Gastrocnemius medialis (tissue), 4 donors: ENCODE measurements at regions not wholly inside any gene's neighbourhood (a gene's known extent, or its start where the extent isn't known, plus 50 kb on each side); places are given as distances from the start of the nearest gene placed in this dataset.
"Not testable (repeated sequence)": the region's sequence is repeated elsewhere in the genome, so short reads cannot be mapped to it uniquely, and the experiment has no call there.

Experiments used
- ATAC-seq, 2 donors: fragments of 150-250 bp; one replicate each; pipeline ENCODE4 v1.9.1; 2016
- DNase-seq, 2 donors: peaks; one replicate each; pipeline ENCODE4 v3.0.0-alpha.2; 2019
- H3K27ac ChIP-seq, 4 donors: fragments of 200-600 bp; sonication (generic); 1 replicate in 1 of 4; 2 replicates in 3 of 4; pipeline ENCODE4 v1.5.1; 2016 to 2018; ENCODE audit warnings: mild to moderate bottlenecking in 2 of 4, moderate library complexity in 1 of 4
- H3K27me3 ChIP-seq, 3 donors: fragments of 200-600 bp; sonication (generic) in 2 of 3; 1 replicate in 1 of 3; 2 replicates in 2 of 3; pipeline versions ENCODE4 v1.5.1 to v1.6.0; 2016 to 2019; ENCODE audit warnings: mild to moderate bottlenecking in 1 of 3, moderate library complexity in 1 of 3
- H3K36me3 ChIP-seq, 2 donors: fragments of 200-600 bp; sonication (generic) in 1 of 2; one replicate each; pipeline ENCODE4 v1.5.1; 2017 to 2018
- H3K4me1 ChIP-seq, 2 donors: fragments of 200-600 bp; sonication (generic) in 1 of 2; one replicate each; pipeline ENCODE4 v1.5.1; 2016 to 2017; ENCODE audit warnings: mild to moderate bottlenecking in 2 of 2
- H3K4me3 ChIP-seq, 4 donors: fragments of 200-600 bp; sonication (generic) in 3 of 4; 1 replicate in 1 of 4; 2 replicates in 3 of 4; pipeline ENCODE4 v1.5.1; 2016 to 2019; ENCODE audit warnings: mild to moderate bottlenecking in 2 of 4
- H3K9me3 ChIP-seq, 3 donors: fragments of 200-600 bp; sonication (generic) in 2 of 3; 1 replicate in 1 of 3; 2 replicates in 2 of 3; pipeline ENCODE4 v1.5.1; 2016 to 2019
- POLR2A ChIP-seq, 2 donors: fragments of 450-650 bp; IDR thresholded peaks; one replicate each; pipeline ENCODE4 v1.6.1; 2017; ENCODE audit warnings: antibody characterized with exemption in 2 of 2, mild to moderate bottlenecking in 2 of 2, moderate library complexity in 2 of 2
- in situ Hi-C, 4 donors: fragments of 200-750 bp; cut with MboI; loops; one replicate each; pipeline versions ENCODE4 v1.15.0 to v1.8.0; 2017; ENCODE audit warnings: low sequenced_read_pairs in 4 of 4
- intact Hi-C: fragments of 100-400 bp; cut with DNase I; formaldehyde crosslinking; loops from one replicate; pipeline ENCODE4 v1.15.1; 2023; ENCODE audit warnings: low total_unique reads
- TF ChIP-seq, protein P1 (sequence below), 5 experiments: fragments of 450-650 bp in 3 of 5; fragments of 200-600 bp in 2 of 5; sonication (generic) in 2 of 5; IDR thresholded peaks in 4 of 5; conservative IDR thresholded peaks in 1 of 5; 1 replicate in 4 of 5; 2 replicates in 1 of 5; pipeline ENCODE4 v1.5.1; 2016 to 2019; ENCODE audit warnings: antibody characterized with exemption in 5 of 5, mild to moderate bottlenecking in 3 of 5, moderate library complexity in 3 of 5

DNA sequence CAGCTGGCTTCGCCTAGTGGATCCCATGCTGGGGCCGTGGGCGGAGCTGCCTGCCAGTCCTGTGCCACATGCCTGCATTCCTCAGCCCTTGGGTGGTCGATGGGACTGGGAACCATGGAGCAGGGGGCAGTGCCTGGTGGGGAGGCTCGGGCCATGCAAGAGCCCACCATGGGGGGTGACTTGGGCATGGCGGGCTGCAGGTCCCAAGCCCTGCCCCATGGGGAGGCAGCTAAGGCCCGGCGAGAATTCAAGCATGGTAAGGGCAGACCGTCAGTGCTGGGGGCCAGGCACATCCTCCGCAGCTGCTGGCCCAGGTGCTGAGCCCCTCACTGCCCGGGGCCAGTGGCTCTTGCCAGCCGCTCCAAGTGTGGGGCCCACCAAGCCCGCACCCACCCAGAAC is 262.6 kb downstream of the CENPC start:
- TF ChIP-seq, protein P1, sequence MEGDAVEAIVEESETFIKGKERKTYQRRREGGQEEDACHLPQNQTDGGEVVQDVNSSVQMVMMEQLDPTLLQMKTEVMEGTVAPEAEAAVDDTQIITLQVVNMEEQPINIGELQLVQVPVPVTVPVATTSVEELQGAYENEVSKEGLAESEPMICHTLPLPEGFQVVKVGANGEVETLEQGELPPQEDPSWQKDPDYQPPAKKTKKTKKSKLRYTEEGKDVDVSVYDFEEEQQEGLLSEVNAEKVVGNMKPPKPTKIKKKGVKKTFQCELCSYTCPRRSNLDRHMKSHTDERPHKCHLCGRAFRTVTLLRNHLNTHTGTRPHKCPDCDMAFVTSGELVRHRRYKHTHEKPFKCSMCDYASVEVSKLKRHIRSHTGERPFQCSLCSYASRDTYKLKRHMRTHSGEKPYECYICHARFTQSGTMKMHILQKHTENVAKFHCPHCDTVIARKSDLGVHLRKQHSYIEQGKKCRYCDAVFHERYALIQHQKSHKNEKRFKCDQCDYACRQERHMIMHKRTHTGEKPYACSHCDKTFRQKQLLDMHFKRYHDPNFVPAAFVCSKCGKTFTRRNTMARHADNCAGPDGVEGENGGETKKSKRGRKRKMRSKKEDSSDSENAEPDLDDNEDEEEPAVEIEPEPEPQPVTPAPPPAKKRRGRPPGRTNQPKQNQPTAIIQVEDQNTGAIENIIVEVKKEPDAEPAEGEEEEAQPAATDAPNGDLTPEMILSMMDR (IDR thresholded peaks at IDR 0.05 in 4 of 5, conservative IDR thresholded peaks at IDR 0.05 in 1 of 5) = no peak
- TF ChIP-seq POLR2A (IDR thresholded peaks at IDR 0.05) = no peak
- Histone ChIP-seq H3K27ac (no peak overlapping the region), H3K4me1 (no peaks in the 10 kb centered on the region), H3K27me3 (no peaks in the 10 kb centered on the region), H3K36me3 (no peaks in the 10 kb centered on the region), H3K4me3 (no peak overlapping the region), H3K9me3 (no peaks in the 10 kb centered on the region)
- DNase-seq (no peak), ATAC-seq (no peak)
- in situ Hi-C loops (no loop called here), intact Hi-C loops (no loop called here)

GRCh38 chr4:67275179-67275750 is 270.0 kb downstream of the CENPC start:
- intact Hi-C loops (no loop called here), in situ Hi-C loops (no loop called here)
- TF ChIP-seq, protein P1 (IDR thresholded peaks at IDR 0.05 in 4 of 5, conservative IDR thresholded peaks at IDR 0.05 in 1 of 5) = no peak
- no peak for TF ChIP-seq POLR2A (IDR thresholded peaks at IDR 0.05)
- Histone ChIP-seq H3K27me3 (no peaks in the 10 kb centered on the region), H3K36me3 (no peaks in the 10 kb centered on the region), H3K9me3 (no peaks in the 10 kb centered on the region), H3K4me3 (no peak overlapping the region), H3K4me1 (no peaks in the 10 kb centered on the region), H3K27ac (no peak overlapping the region)
- ATAC-seq (no peak), DNase-seq (no peak)

DNA sequence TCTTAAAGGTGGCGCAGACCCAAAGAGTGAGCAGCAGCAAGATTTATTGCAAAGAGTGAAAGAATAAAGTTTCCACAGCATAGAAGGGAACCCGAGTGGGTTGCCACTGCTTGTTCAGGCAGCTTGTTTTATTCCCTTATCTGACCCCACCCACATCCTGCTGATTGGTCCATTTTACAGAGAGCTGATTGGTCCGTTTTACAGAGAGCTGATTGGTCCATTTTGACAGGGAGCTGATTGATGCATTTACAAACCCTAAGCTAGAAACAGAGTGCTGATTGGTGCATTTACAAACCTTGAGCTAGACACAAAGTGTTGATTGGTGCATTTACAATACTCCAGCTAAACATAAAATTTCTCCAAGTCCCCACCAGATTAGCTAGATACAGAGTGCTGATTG is 270.6 kb downstream of the CENPC start:
- ATAC-seq, H3K4me3 ChIP-seq, H3K36me3 ChIP-seq, H3K27me3 ChIP-seq, in situ Hi-C loops, H3K9me3 ChIP-seq, DNase-seq, H3K4me1 ChIP-seq, H3K27ac ChIP-seq, intact Hi-C loops: not testable (repeated sequence)

DNA sequence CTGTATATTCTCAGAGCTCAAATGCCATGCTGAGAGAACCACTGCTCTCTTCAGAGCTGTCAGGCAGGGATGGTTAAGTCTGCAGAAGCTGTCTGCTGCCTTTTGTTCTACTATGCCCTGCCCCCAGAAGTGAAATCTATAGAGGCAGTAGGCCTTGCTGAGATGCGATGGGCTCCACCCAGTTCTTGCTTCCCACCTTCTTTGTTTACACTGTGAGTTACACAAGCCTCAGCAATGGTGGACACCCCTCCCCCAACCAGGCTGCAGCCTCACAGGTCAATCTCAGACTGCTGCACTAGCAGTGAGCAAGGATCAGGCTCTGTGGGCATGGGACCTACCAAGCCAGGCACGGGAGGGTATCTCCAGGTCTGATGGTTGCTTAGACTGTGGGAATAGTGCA is 271.6 kb downstream of the CENPC start:
- Histone ChIP-seq H3K27me3 (no peaks in the 10 kb centered on the region), H3K4me3 (no peak overlapping the region), H3K36me3 (no peaks in the 10 kb centered on the region), H3K27ac (no peak overlapping the region), H3K4me1 (no peaks in the 10 kb centered on the region), H3K9me3 (no peaks in the 10 kb centered on the region)
- in situ Hi-C loops (no loop called here), intact Hi-C loops (no loop called here)
- DNase-seq = no peak
- ATAC-seq = no peak
- no peak for TF ChIP-seq POLR2A (IDR thresholded peaks at IDR 0.05)
- TF ChIP-seq, protein P1 (IDR thresholded peaks at IDR 0.05 in 4 of 5, conservative IDR thresholded peaks at IDR 0.05 in 1 of 5) = no peak

DNA sequence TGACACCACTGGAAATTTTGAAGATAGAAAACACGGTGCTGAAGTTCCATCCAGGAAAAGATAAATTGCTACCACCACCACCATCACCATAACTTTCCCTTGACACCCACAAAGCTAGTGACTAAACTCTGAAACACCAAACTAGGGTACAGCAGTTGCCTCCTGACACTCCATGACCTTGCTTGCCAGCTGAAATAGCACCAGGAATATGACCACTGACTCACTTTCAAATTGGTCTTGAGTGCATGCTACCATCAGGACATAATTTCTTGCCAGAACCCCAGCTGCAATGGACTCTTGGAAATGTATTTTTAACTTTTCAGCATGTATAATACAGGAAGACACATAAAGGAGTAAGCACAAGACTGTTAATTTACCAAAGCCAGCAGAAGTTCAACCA is 283.3 kb downstream of the CENPC start:
- Histone ChIP-seq H3K27ac (no peak overlapping the region), H3K36me3 (no peaks in the 10 kb centered on the region), H3K4me3 (no peak overlapping the region), H3K27me3 (no peaks in the 10 kb centered on the region), H3K4me1 (no peaks in the 10 kb centered on the region), H3K9me3 (no peaks in the 10 kb centered on the region)
- in situ Hi-C loops (no loop called here), intact Hi-C loops (no loop called here)
- no peak for TF ChIP-seq POLR2A (IDR thresholded peaks at IDR 0.05)
- TF ChIP-seq, protein P1 (IDR thresholded peaks at IDR 0.05 in 4 of 5, conservative IDR thresholded peaks at IDR 0.05 in 1 of 5) = no peak
- no peak for DNase-seq
- no peak for ATAC-seq
